GM18867 (cell line): ENCODE measurements at regions not wholly inside any gene's neighbourhood (a gene's known extent, or its start where the extent isn't known, plus 50 kb on each side); places are given as distances from the start of the nearest gene placed in this dataset.

Experiments used
- ATAC-seq: cut with Tn5 transposase; IDR thresholded peaks from one replicate; pipeline ENCODE4 v1.9.1; 2021; ENCODE audit warnings: mild to moderate bottlenecking, moderate library complexity; ENCODE audit not compliant: unreplicated experiment

GRCh38 chr18:33870059-33870458 is 292.0 kb downstream of the ASXL3 start:
- no peak for ATAC-seq

GRCh38 chr18:33866386-33866785 is 288.4 kb downstream of the ASXL3 start:
- ATAC-seq: no peak

DNA sequence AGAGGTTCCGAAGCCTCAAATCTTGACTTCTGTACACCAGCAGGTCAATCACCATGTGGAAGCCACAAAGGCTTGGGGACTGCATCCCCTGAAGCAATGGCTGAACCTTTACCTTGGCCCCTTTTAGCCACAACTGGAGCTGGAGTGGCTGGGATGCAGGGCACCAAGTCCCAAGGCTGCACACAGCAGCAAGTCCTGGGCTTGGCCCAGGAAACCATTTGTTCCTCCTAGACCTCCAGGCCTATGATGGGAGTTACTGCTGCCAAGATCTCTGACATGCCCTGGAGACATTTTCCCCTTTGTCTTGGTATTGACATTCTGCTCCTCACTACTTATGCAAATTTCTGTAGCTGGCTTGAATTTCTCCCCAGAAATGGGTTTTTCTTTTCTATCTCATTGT is 285.9 kb downstream of the ASXL3 start:
- no peak for ATAC-seq

DNA sequence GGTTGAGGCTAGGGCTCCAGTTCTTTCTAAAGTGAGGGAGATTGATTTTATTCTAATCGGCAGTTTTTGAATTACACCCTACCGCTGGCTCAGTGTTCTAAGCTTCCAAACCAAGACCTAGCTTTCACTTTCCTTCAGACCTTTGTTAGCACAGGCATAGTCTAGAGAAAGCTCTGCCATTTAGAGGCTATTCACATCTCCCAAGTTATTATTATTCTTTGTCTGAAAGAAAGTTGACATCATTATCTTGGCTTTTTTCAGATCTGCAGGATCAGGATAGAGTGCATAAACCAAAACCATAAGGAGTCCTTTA is 276.8 kb downstream of the ASXL3 start:
- no peak for ATAC-seq

DNA sequence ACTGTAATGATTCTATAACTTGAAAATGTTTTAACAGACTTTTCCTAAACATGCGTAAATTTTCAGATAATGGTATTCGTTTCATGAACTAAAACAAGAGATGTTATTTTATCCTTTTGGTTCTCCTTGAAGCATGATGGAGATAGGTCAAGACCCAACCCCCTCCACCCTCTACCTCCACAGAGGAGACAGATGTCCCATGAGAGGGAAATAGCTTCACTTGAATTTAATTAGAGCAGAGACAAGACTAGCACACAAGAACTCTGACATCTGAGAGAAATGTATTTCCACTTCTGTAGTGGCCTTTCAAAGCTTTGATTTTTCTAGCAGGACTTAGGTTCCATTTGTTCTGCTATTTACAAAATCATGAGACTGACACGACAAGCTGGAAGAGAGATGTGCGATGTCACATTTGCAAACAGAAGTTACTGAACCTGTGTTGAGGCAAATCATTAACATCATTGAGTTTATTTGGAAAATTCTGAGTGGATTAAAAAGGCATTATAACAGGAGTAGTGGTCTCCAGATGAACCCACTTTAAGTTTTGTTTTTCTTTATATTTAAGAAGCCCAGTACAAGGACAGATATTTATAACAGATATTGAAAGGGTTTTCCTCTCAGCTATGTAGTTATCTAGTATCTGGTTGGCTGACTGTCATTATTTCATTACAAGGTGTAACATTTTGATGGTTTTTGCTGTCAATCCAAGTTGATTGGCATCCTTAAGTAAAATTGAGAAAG is 276.2 kb downstream of the ASXL3 start:
- ATAC-seq: no peak

GRCh38 chr18:33853187-33853586 is 275.2 kb downstream of the ASXL3 start:
- no peak for ATAC-seq

DNA sequence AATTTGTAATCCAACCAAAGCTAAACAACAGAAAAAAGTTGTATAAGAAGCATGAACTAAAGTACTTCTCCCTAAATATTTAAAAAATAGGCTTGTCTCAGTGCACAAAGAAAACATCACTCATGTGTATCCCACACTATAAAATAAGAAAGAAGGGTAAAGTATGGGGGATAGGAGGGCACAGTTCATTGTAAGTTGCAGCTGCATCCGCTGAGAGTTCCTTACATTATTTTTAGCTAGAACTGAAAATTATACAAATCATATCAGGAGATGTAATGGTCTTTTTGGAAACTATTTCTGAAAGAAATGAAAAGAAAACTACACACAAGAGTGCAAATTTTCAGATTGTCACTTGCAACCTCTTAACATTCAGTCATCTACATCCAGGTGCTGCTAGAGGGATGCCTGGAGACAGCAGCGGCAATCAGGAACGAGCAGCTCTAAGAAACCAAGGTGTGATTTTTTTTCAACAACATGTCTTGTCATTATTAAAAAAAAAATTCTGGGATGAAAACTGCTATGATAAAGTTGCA is 273.6 kb downstream of the ASXL3 start:
- ATAC-seq: peak; percentile 59

GRCh38 chr18:33849731-33850130 is 271.7 kb downstream of the ASXL3 start:
- no peak for ATAC-seq

DNA sequence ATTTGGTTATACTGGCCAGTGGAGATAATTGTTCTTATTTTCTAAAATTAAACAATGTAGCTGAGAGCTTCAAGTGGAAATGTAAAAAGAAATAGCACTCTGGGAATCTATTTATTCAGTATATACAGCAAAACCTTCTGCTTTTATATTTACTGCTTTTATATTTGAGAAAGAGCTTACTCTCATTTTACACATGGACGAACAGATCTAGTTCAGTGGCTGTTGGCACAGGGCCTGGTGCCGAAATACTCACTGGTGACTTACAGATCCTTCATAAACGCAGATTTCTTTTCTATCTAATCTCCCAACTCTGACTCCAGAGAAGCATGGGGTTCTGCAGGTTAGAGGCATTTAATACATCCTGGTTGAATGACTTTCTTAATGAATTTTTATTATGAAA is 266.2 kb downstream of the ASXL3 start:
- ATAC-seq: no peak

- peak; percentile 56 for ATAC-seq
Observed at GRCh38 chr18:33841221-33841967, 263.4 kb downstream of the ASXL3 start.

- no peak for ATAC-seq
Observed at GRCh38 chr18:33840212-33840593, 262.2 kb downstream of the ASXL3 start.

- peak; percentile 69 for ATAC-seq
Observed at GRCh38 chr18:33839452-33840211, 261.6 kb downstream of the ASXL3 start.

DNA sequence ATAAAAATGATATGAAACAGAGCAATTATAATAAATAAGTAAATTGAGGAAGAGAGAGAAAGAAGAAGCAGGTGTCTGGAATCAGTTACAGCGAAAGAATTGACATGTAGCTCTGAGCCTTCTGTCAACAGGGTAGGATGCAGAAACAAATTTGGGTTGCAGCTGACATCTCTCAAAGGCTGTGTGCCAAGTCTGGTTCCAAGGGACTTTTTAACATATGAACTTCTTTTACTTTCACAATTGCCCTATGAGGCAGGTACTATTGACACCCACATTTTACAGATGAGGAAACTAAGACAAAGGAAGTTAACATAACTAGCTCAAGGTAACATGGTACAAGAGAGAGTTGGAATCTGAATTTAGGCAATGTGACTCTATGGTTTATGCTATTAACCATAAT is 260.0 kb downstream of the ASXL3 start:
- ATAC-seq: no peak

DNA sequence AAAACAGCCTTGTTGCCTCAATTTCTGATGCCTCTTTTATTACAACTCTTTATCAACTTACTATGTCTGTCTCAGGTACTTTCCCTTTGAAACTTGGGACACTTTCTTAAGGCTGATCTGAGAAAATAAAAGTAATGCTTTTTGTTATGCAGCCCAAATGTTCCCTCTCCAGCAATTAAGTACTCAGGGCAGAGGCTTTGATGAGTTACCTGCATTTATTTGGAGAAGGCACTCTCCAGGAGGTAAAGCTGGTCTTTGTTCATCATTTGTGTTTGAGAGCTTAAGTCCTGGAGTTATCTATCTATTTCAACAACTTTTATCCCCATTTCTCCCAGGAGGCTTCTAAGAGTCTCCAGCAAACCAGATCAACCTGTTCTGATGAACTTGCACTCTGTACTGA is 259.2 kb downstream of the ASXL3 start:
- no peak for ATAC-seq

- no peak for ATAC-seq
Observed at GRCh38 chr18:33836564-33836963, 258.5 kb downstream of the ASXL3 start.

GRCh38 chr18:33835419-33835818 is 257.4 kb downstream of the ASXL3 start:
- no peak for ATAC-seq

DNA sequence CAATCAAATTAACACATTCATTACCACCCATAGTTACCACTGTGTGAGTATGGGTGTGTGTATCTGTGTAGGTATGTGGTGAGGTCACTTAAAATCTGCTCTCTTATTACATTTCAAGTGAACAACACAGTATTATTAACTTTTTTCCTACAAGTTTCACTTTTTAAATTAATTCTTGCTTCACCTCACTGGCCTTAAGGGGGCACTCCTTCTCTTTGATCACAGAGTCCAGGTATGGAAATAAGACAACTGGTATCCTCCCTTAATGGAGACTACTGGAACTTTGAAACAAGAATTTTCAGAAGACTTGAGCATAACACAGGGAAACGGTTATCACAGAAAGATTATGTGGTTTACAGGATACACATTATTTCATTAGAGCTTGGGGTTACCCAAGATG is 255.8 kb downstream of the ASXL3 start:
- no peak for ATAC-seq

DNA sequence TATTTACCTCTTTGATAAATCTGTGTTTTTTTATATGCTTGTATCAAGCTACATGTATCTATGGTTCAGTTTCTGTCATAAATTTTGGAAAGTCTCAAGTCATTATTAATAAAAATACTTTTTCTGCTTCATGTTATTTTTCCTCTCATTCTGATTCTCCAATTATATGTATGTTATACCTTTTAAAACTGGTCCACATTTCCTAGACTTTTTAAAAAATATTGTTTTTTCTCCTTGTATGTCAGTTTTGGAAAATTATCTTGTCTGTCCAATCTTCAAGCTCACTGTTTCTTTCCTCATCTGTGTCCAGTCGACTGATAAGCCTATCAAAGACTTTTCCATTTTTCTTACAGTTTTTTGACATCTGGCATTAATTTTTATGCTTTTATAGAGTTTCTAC is 253.4 kb downstream of the ASXL3 start:
- no peak for ATAC-seq

DNA sequence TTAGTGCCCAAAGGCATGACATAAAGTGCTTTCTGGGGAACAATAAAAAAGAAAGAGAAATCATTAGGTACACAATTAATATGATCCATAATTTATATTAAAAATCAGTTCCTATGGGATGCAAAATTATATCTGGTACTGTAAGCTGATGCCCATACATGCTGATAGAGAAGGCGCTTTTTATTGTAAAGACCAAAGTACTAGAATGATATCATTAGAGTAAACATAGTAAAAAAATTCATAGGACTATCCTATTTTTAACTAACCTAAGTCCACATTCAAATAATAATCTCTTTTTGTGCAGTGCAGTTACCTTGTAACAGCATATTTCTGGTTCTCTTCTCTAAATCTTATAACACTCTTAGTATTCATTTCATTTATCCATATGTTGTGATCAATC is 252.2 kb downstream of the ASXL3 start:
- no peak for ATAC-seq

DNA sequence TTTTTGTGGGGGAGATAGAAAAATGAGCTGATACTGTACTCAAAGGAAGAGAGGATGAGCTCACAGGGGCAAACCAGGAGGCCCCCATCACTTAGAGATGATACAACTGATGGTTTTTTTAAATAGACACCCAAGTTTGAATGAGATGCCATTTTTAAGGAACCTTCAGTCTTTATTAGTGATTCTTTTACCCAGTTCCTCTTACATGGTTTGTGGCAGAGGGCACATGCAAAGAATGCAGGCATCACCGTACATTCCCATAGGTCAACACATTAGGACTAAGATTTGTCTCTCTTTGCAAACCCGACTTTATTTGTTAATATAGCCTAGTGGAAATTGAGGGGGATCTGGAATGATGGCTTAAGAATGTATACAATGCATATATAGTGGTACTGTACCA is 250.9 kb downstream of the ASXL3 start:
- no peak for ATAC-seq

DNA sequence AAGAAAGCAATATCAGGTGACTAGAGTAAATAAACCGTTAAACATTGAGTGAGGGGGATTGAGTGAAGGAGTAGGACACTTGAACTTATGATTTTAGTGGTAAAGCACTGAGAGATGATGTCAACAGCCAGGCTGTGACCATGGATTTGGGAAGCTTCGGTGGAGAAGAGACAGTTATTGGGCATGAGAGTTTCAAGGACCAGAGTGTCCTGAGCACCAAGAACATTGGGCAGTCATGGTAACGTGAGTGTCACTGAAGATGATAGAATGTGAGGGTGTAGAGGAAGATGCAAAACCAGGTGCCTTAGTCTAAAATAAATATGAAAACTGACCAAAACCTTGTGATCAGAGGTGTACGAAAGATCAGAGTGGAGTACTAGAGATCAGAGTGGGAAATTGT is 248.1 kb downstream of the ASXL3 start:
- no peak for ATAC-seq

DNA sequence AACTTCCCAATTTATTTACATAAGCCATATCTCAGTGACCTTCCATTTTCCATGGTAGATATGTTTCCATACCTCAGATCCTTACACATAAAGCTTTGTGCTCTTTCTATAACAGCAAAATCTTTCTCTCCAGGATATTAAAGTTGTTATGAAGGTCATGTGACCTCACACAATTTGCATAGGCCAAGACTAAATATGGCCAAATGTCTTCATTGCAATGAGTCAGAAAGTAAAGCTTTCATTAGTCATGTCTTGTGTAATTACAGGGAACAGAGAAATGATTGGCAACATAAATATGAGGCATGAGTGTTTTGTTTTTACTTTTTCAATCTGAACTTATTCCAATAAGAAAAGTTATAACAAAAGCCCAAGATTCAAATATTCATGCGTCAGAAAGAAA is 243.5 kb downstream of the ASXL3 start:
- no peak for ATAC-seq
